Common myeloid progenitor, CD34-positive (primary cell): ENCODE measurements at regions not wholly inside any gene's neighbourhood (a gene's known extent, or its start where the extent isn't known, plus 50 kb on each side); places are given as distances from the start of the nearest gene placed in this dataset.
"Not testable (repeated sequence)": the region's sequence is repeated elsewhere in the genome, so short reads cannot be mapped to it uniquely, and the experiment has no call there.

ENCODE experiments used
- CTCF ChIA-PET: fragments of 350-600 bp; sonication (Branson Sonifier 250); formaldehyde crosslinking; loops from one replicate; lab custom pipeline; 2021; ENCODE audit warnings: antibody characterized with exemption; lab: Charles Lee
- POLR2A ChIA-PET: fragments of 350-600 bp; sonication (Branson Sonifier 250); formaldehyde crosslinking; loops from one replicate; lab custom pipeline; 2021; ENCODE audit warnings: antibody characterized with exemption; lab: Charles Lee
- DNase-seq, 3 donors: peaks; one replicate each; pipeline versions ENCODE4 v3.0.0 to v3.0.0-alpha.2; 2013
- H3K27ac ChIP-seq, 2 experiments: 1 replicate in 1 of 2; 2 replicates in 1 of 2; pipeline ENCODE4 v1.7.0; 2013; ENCODE audit warnings: inconsistent platforms in 2 of 2, low read length in 2 of 2, mild to moderate bottlenecking in 2 of 2, low read depth in 1 of 2, moderate library complexity in 1 of 2; ENCODE audit not compliant: severe bottlenecking in 2 of 2, insufficient read depth in 1 of 2, poor library complexity in 1 of 2
- H3K27me3 ChIP-seq, 5 experiments: replicated peaks in 2 of 5; 1 replicate in 3 of 5; 2 replicates in 2 of 5; pipeline versions ENCODE4 v1.6.1 to v1.7.0; 2013; ENCODE audit warnings: low read length in 4 of 5, mild to moderate bottlenecking in 2 of 5, moderate library complexity in 2 of 5, inconsistent platforms in 1 of 5; ENCODE audit not compliant: insufficient read depth in 5 of 5, control insufficient read depth in 4 of 5
- H3K36me3 ChIP-seq, 4 experiments: 1 replicate in 2 of 4; 2 replicates in 2 of 4; pipeline versions ENCODE4 v1.6.1 to v1.7.0; 2013; ENCODE audit warnings: low read length in 3 of 4, control low read depth in 1 of 4, mild to moderate bottlenecking in 1 of 4; ENCODE audit not compliant: control insufficient read depth in 4 of 4, insufficient read depth in 4 of 4
- H3K4me1 ChIP-seq, 4 experiments: 1 replicate in 3 of 4; 2 replicates in 1 of 4; pipeline versions ENCODE4 v1.6.1 to v1.7.1; 2013; ENCODE audit warnings: low read length in 3 of 4, mild to moderate bottlenecking in 3 of 4, control low read depth in 1 of 4, inconsistent platforms in 1 of 4, moderate library complexity in 1 of 4; ENCODE audit not compliant: control insufficient read depth in 4 of 4, insufficient read depth in 4 of 4; ENCODE audit errors: control extremely low read depth in 1 of 4
- H3K4me3 ChIP-seq, 7 experiments: 1 replicate in 4 of 7; 2 replicates in 3 of 7; pipeline versions ENCODE4 v1.5.1 to v1.7.0; 2013; ENCODE audit warnings: mild to moderate bottlenecking in 7 of 7, low read length in 6 of 7, moderate library complexity in 6 of 7, inconsistent platforms in 2 of 7, low read depth in 2 of 7, control low read depth in 1 of 7; ENCODE audit not compliant: insufficient read depth in 4 of 7, control insufficient read depth in 1 of 7; ENCODE audit errors: extremely low read depth in 1 of 7
- H3K9me3 ChIP-seq, 5 experiments: 1 replicate in 4 of 5; 2 replicates in 1 of 5; pipeline versions ENCODE4 v1.6.1 to v1.7.1; 2013; ENCODE audit warnings: low read length in 4 of 5, mild to moderate bottlenecking in 2 of 5, inconsistent platforms in 1 of 5, low read depth in 1 of 5, moderate library complexity in 1 of 5; ENCODE audit not compliant: control insufficient read depth in 4 of 5, insufficient read depth in 2 of 5; ENCODE audit errors: control extremely low read depth in 1 of 5
- WGBS: methylation state at CpG from one replicate; pipeline ENCODE4 v1.1.5; 2013; ENCODE audit not compliant: insufficient coverage; 5-methylcytosine and 5-hydroxymethylcytosine counted together

GRCh38 chr17:27094179-27094578 is 199.7 kb upstream of the WSB1 start:
- H3K27ac ChIP-seq, H3K36me3 ChIP-seq, DNase-seq, H3K4me1 ChIP-seq, H3K9me3 ChIP-seq, H3K27me3 ChIP-seq, H3K4me3 ChIP-seq, POLR2A ChIA-PET, CTCF ChIA-PET: not testable (repeated sequence)
- WGBS: no CpG with 5 or more reads among the region's 1 CpG

- CTCF ChIA-PET, DNase-seq, H3K27ac ChIP-seq, H3K27me3 ChIP-seq, H3K9me3 ChIP-seq, H3K36me3 ChIP-seq, H3K4me3 ChIP-seq, POLR2A ChIA-PET, H3K4me1 ChIP-seq: not testable (repeated sequence)
- 94% methylated on average over 3 of the region's 4 CpGs for whole genome bisulfite sequencing
Observed at GRCh38 chr17:27095821-27096220, 198.1 kb upstream of the WSB1 start.

DNA sequence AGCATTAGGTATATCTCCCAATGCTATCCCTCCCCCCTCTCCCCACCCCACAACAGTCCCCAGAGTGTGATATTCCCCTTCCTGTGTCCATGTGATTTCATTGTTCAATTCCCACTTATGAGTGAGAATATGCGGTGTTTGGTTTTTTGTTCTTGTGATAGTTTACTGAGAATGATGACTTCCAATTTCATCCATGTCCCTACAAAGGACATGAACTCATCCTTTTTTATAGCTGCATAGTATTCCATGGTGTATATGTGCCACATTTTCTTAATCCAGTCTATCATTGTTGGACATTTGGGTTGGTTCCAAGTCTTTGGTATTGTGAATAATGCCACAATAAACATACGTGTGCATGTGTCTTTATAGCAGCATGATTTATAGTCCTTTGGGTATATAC is 194.6 kb upstream of the WSB1 start:
- CTCF ChIA-PET, DNase-seq, POLR2A ChIA-PET, H3K27me3 ChIP-seq, H3K4me1 ChIP-seq, H3K9me3 ChIP-seq, H3K4me3 ChIP-seq, H3K36me3 ChIP-seq, H3K27ac ChIP-seq: not testable (repeated sequence)
- WGBS: no CpG with 5 or more reads among the region's 2 CpGs

DNA sequence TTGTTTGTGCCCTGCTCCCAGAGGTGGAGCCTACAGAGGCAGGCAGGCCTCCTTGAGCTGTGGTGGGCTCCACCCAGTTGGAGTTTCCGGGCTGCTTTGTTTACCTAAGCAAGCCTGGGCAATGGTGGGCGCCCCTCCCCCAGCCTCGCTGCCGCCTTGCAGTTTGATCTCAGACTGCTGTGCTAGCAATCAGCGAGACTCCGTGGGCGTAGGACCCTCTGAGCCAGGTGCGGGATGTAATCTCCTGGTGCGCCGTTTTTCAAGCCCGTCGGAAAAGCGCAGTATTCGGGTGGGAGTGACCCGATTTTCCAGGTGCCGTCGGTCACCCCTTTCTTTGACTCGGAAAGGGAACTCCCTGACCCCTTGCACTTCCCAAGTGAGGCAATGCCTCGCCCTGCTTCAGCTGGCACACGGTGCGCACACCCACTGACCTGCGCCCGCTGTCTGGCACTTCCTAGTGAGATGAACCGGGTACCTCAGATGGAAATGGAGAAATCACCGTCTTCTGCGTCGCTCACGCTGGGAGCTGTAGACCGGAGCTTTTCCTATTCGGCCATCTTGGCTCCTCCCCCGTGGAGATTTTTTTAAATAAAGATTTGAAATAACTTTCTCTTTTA is 189.2 kb upstream of the WSB1 start:
- H3K4me1 ChIP-seq, POLR2A ChIA-PET, H3K27me3 ChIP-seq, CTCF ChIA-PET, H3K36me3 ChIP-seq, H3K9me3 ChIP-seq, H3K27ac ChIP-seq, H3K4me3 ChIP-seq, DNase-seq: not testable (repeated sequence)
- WGBS: 90% methylated on average over 8 of the region's 31 CpGs

DNA sequence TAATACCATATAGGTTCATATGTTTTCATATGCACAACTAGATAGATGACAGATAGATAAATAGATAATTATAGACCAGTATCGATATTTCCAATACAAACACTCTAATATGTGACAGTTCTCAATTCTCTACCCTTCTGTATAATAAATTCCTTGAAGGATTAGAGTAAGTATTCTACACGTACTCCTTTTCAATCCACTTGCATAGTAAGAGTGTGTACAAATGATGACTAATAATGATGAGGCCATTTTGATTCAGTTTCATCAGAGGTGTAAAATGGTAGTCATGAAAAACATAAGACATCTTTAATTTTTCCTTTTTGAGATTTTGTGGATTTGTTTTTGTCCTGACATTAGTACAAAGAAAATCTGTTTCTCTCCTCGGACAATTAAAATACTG is 188.3 kb upstream of the WSB1 start:
- no CpG with 5 or more reads among the region's 3 CpGs for WGBS
- no peaks in the 10 kb centered on the region for H3K4me1 ChIP-seq
- ChIA-PET CTCF (no interaction called here), POLR2A (no interaction called here)
- no peaks in the 10 kb centered on the region for H3K27me3 ChIP-seq
- no peaks in the 10 kb centered on the region for H3K36me3 ChIP-seq
- no peaks in the 10 kb centered on the region for H3K9me3 ChIP-seq
- no peak overlapping the region for H3K4me3 ChIP-seq
- no peak overlapping the region for H3K27ac ChIP-seq
- no peak for DNase-seq

DNA sequence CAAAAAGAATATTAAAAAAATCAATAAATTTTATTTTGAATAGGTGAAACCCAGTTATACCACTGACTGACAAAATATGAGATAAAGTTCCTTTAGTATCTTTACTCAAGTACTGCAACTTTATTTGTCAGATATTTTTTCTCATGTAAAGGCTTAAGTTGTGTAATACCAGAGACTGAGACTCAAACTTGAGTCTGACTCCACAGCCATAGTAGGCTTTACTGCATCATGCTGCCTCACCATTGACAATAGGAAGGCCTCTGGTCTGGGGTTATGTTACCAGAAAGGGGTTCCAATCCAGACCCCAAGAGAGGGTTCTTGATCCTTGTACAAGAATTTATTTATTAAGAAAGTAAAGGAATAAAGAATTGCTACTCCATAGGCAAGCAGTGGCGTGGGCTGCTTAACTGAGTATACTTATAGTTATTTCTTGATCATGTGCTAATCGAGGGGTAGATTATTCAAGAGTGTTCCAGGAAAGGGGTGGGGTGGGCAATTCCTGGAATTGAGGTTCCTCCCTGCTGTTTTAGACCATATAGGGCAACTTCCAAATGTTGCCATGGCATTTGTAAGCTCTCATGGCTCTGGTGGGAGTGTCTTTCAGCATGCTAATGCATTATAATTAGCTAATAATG is 187.4 kb upstream of the WSB1 start:
- Histone ChIP-seq H3K27me3 (peaks cover 0 to 1% (median 0%) of the 10 kb centered on the region in 5 experiments), H3K4me1 (no peaks in the 10 kb centered on the region), H3K36me3 (no peaks in the 10 kb centered on the region), H3K27ac (no peak overlapping the region), H3K9me3 (no peaks in the 10 kb centered on the region), H3K4me3 (no peak overlapping the region)
- ChIA-PET POLR2A (no interaction called here), CTCF (no interaction called here)
- no peak for DNase-seq
- WGBS: 67% methylated on average over 2 of the region's 2 CpGs

GRCh38 chr17:27106982-27107360 is 186.9 kb upstream of the WSB1 start:
- no peaks in the 10 kb centered on the region for H3K4me1 ChIP-seq

More at GRCh38 chr17:27106982-27107360, 186.9 kb upstream of the WSB1 start:
- Histone ChIP-seq H3K4me3 (no peak overlapping the region), H3K27me3 (peaks cover 0 to 2% (median 0%) of the 10 kb centered on the region in 5 experiments), H3K9me3 (no peaks in the 10 kb centered on the region), H3K36me3 (no peaks in the 10 kb centered on the region), H3K27ac (no peak overlapping the region)
- CTCF ChIA-PET: no interaction called here
- WGBS: 0% methylated on average over 1 of the region's 2 CpGs
- POLR2A ChIA-PET: no interaction called here
- DNase-seq: no peak
